ENCODE measurements at regions not wholly inside any gene's neighbourhood (a gene's known extent, or its start where the extent isn't known, plus 50 kb on each side); places are given as distances from the start of the nearest gene placed in this dataset.

- TF ChIP-seq POLR2A (IDR thresholded peaks at IDR 0.05) (no peak), POLR2AphosphoS5 (IDR thresholded peaks at IDR 0.05) (no peak)
Measured at GRCh38 chr4:173805884-173806283, 275.9 kb upstream of the HAND2 start.
